Hepatic stellate cell (primary cell): ENCODE measurements at regions not wholly inside any gene's neighbourhood (a gene's known extent, or its start where the extent isn't known, plus 50 kb on each side); places are given as distances from the start of the nearest gene placed in this dataset.

Experiments used
- DNase-seq: peaks from one replicate; pipeline ENCODE4 v3.0.0; 2011; ENCODE audit warnings: low spot score

GRCh38 chr4:130486841-130487240, 1390.9 kb downstream of the C4orf33 start:
- no peak for DNase-seq

- no peak for DNase-seq
These were observed 1414.7 kb downstream of the C4orf33 start for GRCh38 chr4:130510661-130511060.

DNA sequence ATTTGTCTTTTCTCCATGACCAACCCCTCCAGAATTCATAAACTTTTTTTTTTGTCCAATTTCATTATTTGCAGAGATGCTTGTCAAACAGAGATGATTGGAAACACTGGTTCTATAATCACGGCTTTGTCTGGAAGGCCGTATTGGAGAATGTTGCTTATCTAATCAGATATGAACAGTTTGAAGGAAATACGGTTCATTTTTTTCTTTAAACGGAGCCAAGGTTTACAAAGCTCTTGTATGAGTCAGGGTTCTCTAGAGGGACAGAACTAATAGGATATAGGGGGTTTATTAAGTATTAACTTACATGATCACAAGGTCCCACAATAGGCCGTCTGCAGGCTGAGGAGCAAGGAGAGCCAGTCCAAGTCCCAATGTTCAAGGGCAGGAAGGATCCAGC, 1415.8 kb downstream of the C4orf33 start:
- no peak for DNase-seq

- DNase-seq, result no peak
These were observed 1428.1 kb downstream of the C4orf33 start for GRCh38 chr4:130524057-130524456.

- no peak for DNase-seq
These were observed 1434.6 kb downstream of the C4orf33 start for GRCh38 chr4:130530505-130530904.

DNA sequence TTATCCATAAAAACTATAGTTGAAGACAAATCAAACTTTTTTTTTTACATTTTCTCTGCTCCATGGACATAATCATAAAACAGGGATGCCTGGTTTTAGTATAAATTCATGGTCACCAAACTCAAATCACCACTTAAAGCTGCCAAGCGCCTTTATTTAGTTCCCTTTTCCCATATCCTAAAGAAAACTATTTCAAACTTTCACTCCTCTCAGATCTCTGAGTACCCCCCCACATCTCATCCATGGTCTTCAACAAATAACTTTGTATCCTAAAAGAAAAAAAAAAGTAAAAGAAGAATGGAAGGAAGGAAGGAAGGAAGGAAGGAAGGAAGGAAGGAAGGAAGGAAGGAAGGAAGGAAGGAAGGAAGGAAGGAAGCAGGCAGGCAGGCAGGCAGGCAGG, 1438.7 kb downstream of the C4orf33 start:
- DNase-seq, result no peak

DNA sequence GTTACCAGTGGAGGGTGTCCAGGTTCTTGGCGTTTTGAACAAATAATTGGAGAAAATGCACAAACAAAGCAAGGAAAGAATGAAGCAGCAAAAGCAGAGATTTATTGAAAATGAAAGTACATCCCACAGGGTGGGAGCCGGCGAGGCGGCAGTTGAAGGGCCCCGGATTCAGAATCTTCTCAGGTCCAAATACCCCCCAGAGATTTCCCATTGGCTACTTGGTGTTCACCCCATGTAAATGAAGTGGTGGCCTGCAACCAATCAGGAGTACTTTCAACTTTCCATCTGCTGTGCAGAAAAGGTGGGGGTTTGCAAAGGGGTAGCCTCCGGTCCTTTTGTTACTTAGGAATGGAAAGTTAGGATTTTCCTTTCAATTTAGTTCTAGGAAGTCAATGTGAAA, 1447.0 kb downstream of the C4orf33 start:
- DNase-seq, result no peak

- no peak for DNase-seq
These were observed 1449.2 kb downstream of the C4orf33 start for GRCh38 chr4:130545171-130545570.

- no peak for DNase-seq
These were observed 1449.6 kb downstream of the C4orf33 start for GRCh38 chr4:130545596-130545995.

DNA sequence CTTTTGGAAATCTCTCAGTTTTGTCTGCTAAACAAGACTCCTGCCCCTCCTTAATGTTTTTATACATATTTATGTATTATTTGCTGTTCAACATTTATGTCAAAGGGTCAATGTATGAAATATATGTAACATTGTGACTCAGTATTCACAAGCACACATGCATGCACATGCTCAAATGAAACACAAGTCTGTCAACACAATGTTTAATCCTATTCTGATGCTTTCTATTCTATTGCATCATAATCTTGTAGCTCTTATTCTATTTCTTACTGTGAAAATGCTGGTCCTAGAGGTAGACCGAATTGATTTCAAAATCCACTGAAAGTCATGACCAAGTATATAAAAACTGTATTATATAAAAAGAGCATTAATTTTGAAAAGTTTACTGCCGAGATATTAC, 1463.3 kb downstream of the C4orf33 start:
- no peak for DNase-seq

- DNase-seq, result peak; percentile 30
These were observed 1467.4 kb downstream of the C4orf33 start for GRCh38 chr4:130563185-130563888.

DNA sequence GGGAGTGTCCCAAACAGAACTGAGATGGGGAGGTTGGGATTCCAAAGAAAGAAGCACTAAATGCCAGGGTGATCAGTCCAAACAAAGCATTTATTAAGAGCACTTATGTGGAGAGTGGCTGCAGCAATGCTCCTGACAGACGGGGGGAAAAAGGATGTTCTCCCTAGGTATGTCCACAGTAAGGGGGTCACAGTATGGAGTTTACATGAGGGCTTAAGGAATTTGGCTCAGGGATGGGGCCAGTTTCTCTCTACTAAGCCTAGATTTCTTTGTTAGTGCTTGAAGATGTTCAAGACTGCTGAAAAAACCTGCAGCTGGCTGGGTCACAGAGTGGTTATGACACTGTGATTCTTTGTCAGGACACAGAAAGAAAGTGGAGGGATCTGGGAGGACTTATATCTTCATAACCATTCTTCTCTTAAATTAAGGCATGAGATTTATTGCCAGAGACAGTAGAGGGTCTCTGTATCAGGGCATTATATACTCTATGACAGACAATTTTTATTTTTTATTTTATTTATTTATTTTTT, 1468.0 kb downstream of the C4orf33 start:
- no peak for DNase-seq

GRCh38 chr4:130568746-130569145, 1472.8 kb downstream of the C4orf33 start:
- DNase-seq, result no peak

- no peak for DNase-seq
These were observed 1477.8 kb downstream of the C4orf33 start for GRCh38 chr4:130573742-130574141.

- no peak for DNase-seq
These were observed 1478.3 kb downstream of the C4orf33 start for GRCh38 chr4:130574215-130574614.

DNA sequence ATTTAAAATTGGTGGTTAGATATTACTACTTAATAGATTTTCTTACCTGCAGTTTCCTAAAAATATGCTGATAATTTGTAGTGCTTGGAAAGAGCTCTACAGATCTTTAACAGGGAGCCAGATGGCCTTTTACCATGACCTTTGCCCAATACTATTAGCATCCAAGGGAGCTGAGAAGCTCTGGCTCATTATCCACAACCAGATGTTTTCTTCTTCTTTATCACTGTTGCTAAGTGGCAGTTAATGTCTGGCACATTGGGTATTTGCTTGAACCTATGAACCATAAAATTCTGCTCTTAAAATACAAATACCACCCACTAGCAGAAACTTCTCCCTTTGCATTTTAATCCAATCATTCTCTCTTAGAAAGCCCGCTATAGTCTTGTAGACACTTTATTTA, 1480.3 kb downstream of the C4orf33 start:
- DNase-seq, result no peak

- no peak for DNase-seq
These were observed 1495.1 kb downstream of the C4orf33 start for GRCh38 chr4:130591091-130591490.

DNA sequence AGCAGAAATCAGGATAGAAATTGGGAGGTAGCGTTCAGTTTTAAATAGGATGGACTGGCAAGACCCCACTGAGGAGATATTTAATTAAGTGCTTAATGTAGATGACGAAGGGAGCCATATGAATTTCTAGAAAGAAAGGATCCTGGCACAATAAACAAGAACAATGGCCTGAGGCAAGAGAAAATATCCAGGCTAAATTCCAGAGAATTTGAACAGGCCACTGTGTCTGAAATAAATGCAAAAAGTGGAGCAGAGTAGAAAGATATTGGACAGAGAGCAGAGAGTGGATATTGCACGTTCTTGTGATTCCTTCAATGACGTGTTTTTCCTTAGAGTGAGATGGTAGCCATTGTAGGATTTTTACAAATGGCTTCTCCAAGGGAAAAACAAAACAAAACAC, 1504.8 kb downstream of the C4orf33 start:
- DNase-seq, result no peak

DNA sequence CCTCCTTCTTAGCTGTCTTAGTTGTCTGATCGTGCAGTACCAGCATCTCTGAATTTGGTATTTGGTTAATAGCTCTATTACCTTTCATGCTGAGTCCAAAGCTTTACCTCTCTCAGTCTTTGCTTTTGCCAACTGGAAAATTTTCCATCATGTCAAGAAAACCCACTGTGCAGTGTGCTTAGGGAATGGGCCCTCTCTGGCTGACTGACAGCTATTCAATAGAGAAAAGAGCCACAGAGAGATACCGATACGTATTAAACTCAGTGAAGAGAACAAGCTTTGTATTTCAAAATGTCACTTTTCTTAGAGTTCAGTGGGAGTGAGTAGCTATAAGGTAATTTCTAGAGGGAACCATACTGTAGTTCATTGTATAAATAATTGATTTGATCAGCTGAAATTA, 1507.1 kb downstream of the C4orf33 start:
- no peak for DNase-seq

DNA sequence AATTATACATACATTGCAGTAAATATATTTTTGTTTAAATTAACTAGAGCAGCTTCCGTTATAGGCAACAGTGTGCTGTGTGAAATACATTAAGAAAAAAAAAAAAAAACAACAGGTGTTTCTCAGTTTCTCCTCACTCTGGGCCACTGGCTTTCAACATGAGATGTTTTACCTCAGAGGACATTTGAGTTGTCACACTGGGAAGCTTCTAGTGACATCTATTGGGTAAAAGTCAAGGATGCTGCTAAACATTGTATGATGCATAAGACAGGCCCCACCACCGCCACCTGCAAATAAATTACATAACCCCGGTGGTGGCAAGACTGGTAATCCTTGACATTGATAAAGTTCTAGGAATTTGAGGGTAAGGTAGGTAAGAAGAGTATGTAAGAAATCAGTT, 1512.2 kb downstream of the C4orf33 start:
- no peak for DNase-seq

DNA sequence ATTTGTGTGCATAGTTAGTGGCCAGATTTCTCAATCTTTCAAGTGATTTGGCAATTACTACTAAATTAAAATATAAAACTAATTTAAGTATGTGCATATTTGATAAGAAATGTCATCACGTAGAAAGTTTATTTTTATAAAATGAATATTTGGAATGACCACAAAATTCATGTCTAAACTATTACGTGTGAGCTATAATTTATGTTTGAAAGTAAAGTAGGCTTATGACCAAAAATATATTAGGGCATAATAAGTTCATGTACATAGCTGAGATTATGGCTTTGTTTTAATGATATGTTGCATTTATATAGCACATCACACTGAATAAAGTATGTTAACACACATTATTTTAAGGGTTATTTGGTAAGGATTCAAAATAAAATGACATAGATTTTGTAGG, 1532.6 kb downstream of the C4orf33 start:
- no peak for DNase-seq

DNA sequence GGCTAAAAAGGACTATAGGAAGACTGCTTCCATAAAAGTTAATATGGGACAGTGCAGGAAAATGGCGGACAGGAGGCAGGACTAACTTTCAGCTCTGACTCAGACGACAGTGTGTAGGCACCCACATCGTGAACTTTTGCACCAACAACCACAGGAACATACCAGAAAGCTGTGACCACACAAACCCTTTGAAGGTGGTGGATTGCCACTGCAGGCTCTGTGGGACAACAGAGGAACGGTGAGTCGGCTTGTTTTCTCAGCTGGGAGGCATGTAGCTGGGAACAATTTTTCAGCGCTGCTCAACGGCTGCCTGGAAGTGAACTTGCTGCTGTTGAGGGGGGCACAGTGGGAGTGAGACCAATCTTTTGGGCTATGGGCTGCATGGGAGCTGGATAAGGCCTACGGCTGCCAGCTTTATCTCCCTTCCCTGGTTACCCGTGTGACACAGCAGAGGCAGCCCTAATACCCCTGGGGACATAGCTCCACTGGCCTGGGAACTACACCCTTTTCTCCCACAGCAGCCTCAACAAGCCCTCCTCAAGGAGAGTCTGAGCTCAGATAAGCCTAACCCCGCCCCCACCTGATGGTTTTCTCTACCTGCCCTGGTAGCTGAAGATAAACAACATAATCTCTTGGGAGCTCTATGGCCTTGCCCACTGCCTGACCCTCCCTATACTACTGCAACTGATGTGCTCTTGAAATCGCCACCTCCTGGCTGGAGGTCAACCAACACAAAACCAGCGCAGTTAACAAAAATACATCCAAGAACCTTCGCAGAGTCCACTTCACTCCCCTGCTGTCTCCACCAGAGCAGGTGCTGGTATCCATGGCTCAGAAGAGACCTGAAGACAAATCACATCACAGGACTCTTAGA, 1537.0 kb downstream of the C4orf33 start:
- no peak for DNase-seq

DNA sequence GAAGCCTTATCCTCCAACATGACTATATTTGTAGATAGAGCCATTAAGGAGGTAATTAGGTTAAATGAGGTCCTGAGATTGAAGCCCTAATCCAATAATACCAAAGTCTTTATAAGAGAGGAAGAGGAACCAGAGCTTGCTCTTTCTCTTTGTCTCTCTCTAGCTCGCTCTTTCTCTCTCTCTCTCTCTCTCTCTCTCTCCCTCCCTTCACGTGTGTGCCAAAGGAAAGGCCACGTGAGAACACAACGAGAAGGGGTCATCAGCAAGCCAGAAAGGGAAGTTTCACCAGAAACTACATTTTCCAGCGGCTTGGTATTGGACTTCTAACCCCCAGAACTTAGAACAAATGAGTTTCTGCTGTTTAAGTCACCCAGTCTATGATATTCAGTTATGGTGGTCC, 1540.5 kb downstream of the C4orf33 start:
- DNase-seq, result no peak
